COLO668 (cell line): ENCODE measurements at regions not wholly inside any gene's neighbourhood (a gene's known extent, or its start where the extent isn't known, plus 50 kb on each side); places are given as distances from the start of the nearest gene placed in this dataset.
A peak's percentile ranks its signal among the peaks of the same experiment; 100 is the strongest.
"Not testable (repeated sequence)": the region's sequence is repeated elsewhere in the genome, so short reads cannot be mapped to it uniquely, and the experiment has no call there.

Source experiments
- DNase-seq: peaks from one replicate; lab custom pipeline; 2025; ENCODE audit not compliant: unreplicated experiment; lab: John Stamatoyannopoulos, UW

GRCh38 chr16:88162778-88163177 lies 211.5 kb downstream of the BANP start:
- DNase-seq: not testable (repeated sequence)

DNA sequence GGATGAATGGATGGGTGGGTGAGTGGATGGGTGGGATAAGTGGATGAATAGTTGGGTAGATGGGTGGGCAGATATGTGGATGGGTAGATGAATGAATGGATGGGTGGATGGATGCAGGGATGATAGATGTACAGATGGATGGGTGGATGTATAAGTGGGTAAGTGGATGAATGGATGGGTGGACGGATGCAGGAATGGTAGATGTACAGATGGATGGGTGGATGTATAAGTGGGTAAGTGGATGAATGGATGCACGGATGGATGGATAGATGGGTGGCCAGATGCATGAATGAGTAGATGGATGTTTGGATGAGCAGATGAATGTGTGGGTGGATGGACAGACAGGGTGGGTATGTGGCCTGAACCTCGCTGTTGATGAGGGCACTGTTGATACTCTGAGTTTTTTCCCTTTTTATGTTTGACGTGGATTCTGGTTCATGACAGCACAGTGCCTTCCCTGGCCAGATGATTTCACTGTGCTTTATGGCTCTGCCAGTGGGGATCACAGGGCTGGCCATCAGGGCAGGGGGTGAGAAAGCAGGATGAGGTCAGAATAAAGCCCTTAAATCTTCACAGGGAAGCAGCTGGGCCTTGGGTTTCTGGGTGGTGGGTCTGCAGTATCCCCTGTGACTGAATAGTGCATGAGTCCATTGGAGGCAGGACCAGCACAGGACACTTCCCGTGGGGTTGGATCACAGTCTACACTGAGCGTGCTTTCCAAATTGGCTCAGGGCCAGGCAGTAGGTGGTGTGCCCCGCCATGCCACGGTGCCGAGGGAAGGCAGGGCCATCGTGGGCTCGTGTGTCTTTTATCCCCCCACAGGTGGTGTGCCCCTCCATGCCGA lies 213.2 kb downstream of the BANP start:
- DNase-seq: not testable (repeated sequence)

DNA sequence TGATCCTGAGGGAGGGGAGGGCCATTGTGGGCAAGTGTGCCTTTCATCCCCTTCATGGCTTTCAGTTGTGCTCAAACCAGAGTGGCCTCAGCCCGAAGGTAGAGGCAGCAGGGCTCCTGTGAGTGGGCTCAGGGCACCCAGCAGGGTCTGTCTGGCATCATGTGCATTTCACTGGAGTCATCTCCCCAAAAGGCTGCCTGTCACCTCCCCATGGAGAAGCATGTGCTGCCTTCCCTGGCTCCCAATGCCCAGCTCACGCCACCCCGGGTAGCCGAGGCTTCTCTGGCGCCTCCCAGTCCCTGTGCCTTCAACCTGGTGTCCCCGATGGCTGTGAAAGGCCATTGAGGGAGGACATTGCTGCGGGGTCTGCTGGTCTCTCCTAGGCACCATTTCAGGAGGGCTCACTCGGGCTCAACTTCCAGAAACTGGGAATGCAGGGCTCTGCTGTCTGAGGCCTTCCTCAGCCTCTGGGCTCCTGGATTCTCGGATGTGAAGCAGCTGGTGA lies 213.9 kb downstream of the BANP start:
- DNase-seq: not testable (repeated sequence)

DNA sequence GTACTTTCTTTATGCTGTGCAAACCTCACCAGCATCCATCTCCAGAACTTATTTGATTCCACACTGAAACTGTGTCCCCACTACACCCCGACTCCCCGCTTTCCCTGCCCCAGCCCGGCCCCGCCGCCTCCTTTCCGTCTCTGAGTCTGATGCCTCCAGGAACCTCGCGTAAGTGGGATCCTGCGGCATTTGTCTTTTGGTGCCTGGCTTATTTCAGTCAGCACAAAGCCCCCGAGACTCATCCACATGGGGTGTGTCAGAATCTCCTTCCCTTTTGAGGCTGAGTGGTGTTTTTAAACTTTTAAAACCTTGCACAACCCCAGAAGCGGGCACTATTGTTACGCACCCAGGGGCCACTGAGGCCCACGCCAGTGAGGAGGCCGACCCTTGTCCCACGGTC lies 214.4 kb downstream of the BANP start:
- not testable (repeated sequence) for DNase-seq

DNA sequence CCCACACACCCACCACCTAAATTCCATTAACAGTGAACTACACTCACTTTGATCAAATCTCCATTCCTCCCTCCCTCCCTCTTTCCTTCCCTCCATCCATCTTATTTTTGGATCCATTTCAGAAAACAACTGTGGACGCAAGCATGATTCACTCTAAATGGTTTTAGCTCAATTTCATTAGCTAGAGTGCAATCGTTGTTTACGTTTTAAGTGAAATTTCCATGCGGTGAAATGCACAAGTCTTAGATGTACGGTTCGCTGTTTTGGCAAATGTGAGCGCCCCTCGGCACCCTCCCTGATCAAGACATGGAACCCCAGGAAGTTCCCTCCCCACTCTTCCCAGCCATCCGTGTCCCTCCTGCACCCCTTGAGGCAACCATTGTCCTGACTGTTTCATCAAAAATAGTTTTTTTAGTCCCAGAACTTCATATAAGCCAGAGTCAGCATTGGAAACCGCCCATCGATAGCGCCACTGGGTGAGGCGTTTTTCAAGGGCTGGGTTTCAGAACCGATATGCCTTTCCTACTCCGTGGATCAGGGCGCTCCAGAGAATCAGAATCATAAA lies 215.1 kb downstream of the BANP start:
- not testable (repeated sequence) for DNase-seq

DNA sequence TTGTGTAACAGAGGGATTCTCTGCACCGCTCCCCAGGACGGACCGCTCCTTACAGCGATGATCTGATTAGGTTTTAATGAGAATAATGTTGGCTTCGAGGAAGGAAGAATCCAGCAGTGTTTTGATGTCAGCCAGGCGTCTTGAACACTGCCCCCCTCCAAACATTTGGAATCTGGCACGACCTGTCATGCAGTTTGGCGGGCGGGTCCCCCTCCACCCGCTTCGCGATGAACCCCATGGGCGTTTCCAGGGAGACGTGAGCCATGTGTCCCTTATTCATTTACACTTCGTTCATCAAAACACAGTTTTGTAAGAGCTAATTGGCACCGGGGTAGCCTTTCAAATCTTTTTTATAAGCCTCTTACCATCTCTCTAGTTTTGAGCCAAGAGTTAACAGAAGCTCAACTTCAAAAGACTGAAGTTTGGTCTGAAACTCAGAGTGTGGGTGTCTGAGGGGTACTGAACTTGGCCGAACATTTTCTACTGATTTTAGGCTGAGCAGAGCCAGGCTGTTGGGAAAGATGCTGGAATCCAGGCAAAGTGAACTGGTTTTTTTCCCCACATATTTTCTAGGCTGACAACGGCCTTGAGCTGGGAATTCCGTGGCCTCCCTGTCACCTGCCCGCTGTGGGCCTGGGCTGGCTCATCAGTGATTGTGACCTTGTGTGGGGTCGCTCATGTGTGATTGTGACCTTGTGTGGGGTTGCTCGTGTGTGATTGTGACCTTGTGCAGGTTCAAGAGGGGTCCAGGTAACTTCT lies 214.8 kb upstream of the ZNF469 start:
- peak; percentile 39 for DNase-seq

GRCh38 chr16:88168557-88168949 lies 214.2 kb upstream of the ZNF469 start:
- peak; percentile 71 for DNase-seq

GRCh38 chr16:88169136-88169830 lies 213.5 kb upstream of the ZNF469 start:
- DNase-seq: not testable (repeated sequence)

- not testable (repeated sequence) for DNase-seq
Measured at GRCh38 chr16:88169831-88170165, 213.0 kb upstream of the ZNF469 start.

- DNase-seq: peak; percentile 14
Measured at GRCh38 chr16:88170528-88170991, 212.2 kb upstream of the ZNF469 start.

- DNase-seq: not testable (repeated sequence)
Measured at GRCh38 chr16:88171126-88171525, 211.6 kb upstream of the ZNF469 start.

- not testable (repeated sequence) for DNase-seq
Measured at GRCh38 chr16:88176184-88176583, 206.6 kb upstream of the ZNF469 start.

DNA sequence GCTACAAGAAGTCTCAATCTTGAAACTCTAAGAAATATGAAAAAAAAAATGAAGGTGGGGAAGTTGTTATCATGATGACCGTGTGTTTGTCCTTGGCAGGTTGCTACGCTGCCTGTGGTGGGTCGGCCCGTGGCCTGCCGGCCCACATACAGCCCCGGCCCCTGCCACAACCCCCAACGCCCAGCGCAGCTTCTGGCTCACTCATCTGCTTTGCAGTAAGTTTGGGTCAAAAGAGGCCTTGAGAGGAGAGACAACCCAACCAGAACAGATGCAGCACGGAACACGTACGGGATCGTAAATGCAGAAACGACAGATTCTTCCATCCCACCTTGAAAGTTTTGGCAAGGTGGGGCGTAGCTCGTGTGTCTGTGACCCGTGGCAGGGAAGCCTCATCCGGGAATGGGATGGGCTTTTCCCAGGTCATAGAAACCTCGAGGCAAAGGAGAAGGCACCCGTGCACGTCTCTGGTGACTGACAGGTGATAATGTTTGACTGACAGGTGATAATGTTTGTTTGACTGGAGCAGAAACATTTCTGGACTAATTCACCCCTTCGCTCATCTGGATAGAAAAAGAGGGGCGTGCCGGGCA lies 206.1 kb upstream of the ZNF469 start:
- not testable (repeated sequence) for DNase-seq

DNA sequence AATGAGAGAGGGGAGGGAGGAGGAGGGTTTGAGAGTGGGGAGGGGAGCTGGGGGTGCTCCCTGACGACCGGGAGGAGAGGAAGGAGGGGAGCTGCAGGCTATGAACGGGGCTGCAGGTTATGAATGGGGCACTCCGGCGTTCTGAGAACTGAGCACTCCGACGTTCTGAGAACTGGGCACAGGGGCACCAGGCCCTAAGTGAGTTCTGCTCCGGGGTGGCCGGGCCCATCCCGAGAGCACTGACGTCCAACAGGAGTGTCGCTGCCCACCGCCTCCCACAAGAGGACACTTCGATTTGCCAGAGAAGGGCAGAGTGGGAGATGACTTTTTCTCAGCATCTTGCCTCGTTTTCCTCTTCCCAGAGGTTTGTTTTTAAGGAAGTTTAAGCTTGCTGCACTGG lies 204.5 kb upstream of the ZNF469 start:
- not testable (repeated sequence) for DNase-seq

- not testable (repeated sequence) for DNase-seq
Measured at GRCh38 chr16:88178896-88179295, 203.9 kb upstream of the ZNF469 start.

GRCh38 chr16:88182967-88183881 lies 199.5 kb upstream of the ZNF469 start:
- DNase-seq: peak; percentile 6

GRCh38 chr16:88184053-88184452 lies 198.7 kb upstream of the ZNF469 start:
- DNase-seq: not testable (repeated sequence)

DNA sequence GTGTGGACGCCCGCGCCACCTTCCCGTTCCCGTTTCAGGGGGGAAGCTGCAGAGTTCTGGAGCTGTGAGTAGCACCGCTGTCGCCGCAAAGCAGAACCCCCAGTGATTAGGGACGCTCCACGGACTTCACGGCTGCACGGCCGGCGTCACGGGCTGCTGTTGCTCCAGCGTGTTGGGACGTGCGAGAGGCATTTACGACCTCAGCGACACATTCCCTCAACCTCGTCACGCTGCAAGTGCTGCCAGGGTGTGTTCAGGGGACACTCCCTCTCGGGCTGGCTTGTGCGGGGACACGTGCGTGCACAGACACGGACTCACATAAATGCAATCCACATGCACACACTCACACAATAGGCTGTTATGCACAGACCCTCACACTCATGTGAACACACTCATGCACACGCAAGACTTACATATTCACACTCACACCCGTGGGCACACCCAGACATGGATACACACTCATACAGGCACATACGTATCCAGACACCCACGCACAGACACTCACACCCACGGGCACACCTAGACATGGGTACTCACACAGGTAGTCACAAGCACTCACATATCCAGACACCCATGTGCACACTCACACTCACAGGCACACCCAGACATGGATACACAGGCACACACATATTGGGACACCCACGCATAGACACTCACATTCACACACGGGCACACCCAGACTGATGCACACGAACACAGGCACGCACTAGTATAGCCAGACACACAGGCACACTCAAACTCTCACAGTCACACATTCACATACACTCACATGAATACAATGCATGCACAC lies 198.0 kb upstream of the ZNF469 start:
- not testable (repeated sequence) for DNase-seq

- DNase-seq: not testable (repeated sequence)
Measured at GRCh38 chr16:88185406-88185805, 197.4 kb upstream of the ZNF469 start.
